ENCODE measurements at regions not wholly inside any gene's neighbourhood (a gene's known extent, or its start where the extent isn't known, plus 50 kb on each side); places are given as distances from the start of the nearest gene placed in this dataset.

GRCh38 chr1:213868482-213868881, 119.3 kb upstream of the PROX1 start:
- no peak for DNase-seq (ENCODE audit: low read depth in 2 of 2)

DNA sequence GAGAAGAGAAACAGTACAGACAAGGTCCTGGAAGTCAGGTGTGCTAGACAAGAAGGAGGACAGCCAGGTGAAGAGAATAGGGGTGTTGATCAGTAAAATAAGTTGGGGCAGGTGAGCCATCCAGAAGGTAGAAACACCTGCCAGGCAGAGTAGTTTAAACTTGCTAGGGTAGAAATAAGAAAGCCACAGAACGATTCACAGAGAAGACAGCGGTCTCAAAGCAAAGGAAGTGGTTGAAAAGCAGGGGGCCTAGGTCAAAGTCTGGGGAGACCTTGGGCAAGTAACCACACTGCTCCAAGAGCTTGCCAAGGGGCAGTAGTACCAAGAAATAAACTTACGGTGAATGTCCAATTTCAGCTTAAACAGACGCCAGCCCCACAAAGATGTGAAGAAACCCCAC, 116.6 kb upstream of the PROX1 start:
- no peak for DNase-seq (ENCODE audit: low read depth in 2 of 2)

GRCh38 chr1:213874789-213875188, 113.0 kb upstream of the PROX1 start:
- DNase-seq (ENCODE audit: low read depth in 2 of 2): no peak

DNA sequence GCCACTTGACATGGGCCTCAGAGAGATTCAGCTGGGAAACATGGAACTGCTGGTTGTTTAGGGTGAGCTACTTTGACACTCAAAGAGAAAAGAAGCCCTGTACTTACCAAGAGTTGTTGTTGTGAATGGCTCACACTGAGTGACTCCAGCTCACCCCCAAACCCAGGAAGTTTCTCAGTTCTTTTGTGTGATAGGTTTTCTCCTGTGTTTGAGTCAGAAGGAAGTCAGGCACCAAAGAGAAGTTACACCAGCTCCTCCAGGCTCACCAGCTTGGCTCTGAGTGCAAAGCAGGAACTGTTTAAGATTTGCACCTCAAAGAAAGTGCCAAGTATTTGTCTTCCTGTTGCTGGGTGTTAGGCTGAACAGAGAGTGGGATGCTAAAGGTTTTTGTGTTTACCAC, 111.2 kb upstream of the PROX1 start:
- no peak for DNase-seq (ENCODE audit: low read depth in 2 of 2)

- no peak for DNase-seq (ENCODE audit: low read depth in 2 of 2)
Observed at GRCh38 chr1:213883618-213884017, 104.2 kb upstream of the PROX1 start.

DNA sequence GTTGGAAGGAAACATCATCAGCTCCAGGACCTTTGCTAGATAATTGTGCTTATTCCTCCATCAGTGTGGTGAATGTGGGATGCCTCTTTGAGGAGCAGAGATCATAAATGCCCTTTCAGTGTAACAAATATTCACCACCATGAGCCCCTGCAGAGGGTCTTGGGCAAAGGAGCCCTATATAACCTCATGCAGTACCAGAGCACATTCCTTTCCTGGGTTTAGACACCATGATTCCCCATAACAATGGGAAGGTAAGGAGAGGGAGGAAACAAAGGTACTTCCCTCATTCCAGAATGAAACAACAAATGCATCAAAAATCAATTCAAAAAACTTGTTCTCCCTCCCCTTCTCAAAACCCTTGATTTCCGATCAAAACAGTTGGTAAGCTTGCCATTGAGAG, 103.4 kb upstream of the PROX1 start:
- no peak for DNase-seq (ENCODE audit: low read depth in 2 of 2)

- no peak for DNase-seq (ENCODE audit: low read depth in 2 of 2)
Observed at GRCh38 chr1:213884942-213885341, 102.8 kb upstream of the PROX1 start.

DNA sequence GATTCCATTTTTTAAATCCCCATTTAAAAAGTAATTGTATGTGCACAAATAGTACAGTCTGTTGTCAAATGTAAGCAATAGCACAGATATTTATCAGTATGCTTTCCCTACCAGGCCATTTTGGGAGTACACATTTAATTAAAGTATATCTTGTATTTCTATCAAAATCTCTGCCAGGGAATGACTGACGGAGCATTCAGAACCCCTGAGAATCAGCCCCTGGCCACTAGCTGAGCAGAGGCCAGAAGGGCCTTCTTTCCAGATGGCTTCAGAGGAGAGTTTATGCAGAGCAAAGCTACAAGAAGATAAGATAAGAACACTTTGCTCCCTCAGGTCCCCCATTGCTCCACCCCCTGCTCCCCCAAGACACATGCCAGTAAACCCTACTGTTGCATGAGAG, 99.9 kb upstream of the PROX1 start:
- DNase-seq (ENCODE audit: low read depth in 2 of 2): no peak

GRCh38 chr1:213891989-213892902, 95.5 kb upstream of the PROX1 start:
- DNase-seq (ENCODE audit: low read depth in 2 of 2): no peak

DNA sequence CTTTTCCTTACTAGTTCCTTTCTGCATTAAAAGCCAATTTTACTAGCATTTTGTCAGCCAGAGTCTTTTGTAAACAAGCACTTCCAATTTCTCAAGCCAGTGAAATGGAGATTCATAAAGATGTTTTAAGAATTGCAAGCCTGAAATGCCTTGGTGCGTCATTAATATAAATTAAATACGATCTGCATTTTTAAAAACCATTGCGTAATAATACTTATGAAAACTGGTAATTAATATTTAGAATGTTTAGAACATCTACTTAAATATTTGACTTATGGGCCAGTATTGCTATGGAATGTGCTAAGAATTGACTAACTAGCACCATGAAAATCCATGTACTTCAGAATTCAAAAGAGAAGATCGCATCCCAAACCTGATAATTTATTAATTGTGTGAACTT, 89.1 kb upstream of the PROX1 start:
- no peak for DNase-seq (ENCODE audit: low read depth in 2 of 2)

GRCh38 chr1:213899413-213899812, 88.4 kb upstream of the PROX1 start:
- DNase-seq (ENCODE audit: low read depth in 2 of 2): no peak

- DNase-seq (ENCODE audit: low read depth in 2 of 2): no peak
Observed at GRCh38 chr1:213905344-213905743, 82.4 kb upstream of the PROX1 start.

DNA sequence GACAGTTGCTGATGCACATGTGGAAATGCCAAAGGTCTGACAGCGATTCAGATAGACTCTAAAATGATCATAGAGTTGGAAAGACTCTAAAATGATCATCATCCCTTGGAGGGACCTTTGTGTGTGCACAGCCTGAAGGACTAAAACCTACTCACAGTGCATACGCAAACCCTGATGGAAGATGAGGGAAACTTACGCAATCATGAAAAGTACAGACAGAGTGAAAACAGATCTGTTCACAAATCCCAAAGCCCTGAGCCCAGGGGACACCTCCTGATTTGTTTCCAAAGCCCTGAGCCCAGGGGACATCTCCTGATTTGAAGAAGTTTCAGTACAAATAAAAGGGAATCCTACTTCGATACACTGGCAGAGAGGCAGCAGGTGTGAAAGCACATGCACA, 79.3 kb upstream of the PROX1 start:
- DNase-seq (ENCODE audit: low read depth in 2 of 2): no peak

DNA sequence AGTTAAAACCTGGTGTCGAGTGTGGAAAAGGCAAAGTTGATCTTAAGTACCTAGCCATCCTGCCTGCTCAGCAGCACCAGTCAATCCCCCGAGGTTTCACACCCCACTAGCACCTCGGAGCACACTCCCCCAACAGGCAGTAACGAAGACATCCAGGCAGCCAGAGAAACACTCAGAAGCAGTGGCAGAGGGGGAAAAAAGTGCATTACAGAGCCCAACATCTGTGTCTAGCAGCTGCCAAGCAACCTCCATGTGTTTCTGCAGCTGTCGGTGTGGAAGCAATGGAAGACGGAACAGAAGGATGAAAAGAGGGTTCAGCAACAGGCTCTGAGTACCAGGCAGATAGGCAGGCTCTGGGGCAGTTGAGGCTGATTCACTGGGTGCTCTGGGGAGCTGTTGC, 73.4 kb upstream of the PROX1 start:
- DNase-seq (ENCODE audit: low read depth in 2 of 2): no peak

- DNase-seq (ENCODE audit: low read depth in 2 of 2): no peak
Observed at GRCh38 chr1:213921311-213921710, 66.5 kb upstream of the PROX1 start.

GRCh38 chr1:213921712-213922111, 66.1 kb upstream of the PROX1 start:
- DNase-seq (ENCODE audit: low read depth in 2 of 2): no peak

- no peak for DNase-seq (ENCODE audit: low read depth in 2 of 2)
Observed at GRCh38 chr1:213925531-213926182, 62.1 kb upstream of the PROX1 start.

- DNase-seq (ENCODE audit: low read depth in 2 of 2): no peak
Observed at GRCh38 chr1:213927846-213928245, 59.9 kb upstream of the PROX1 start.

DNA sequence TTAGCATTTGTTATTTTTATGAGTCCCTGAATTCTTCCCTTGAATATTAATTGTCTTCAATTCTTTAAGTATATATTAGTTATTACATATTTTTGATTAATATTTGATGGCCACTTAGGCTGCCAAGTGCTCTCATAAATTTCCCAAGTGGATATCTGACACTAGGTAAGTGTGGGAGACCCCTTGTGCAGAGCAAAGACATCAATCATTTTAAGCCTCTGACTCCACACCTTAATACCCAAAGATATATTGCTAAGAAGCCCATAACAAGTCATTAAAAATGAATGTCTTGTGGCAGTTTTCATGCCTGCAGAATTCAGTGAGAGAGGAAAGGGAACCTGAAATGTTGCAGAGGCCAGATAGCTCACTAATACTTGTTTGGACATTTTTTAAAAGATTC, 58.4 kb upstream of the PROX1 start:
- DNase-seq (ENCODE audit: low read depth in 2 of 2): no peak

- no peak for DNase-seq (ENCODE audit: low read depth in 2 of 2)
Observed at GRCh38 chr1:213931836-213932235, 55.9 kb upstream of the PROX1 start.

- DNase-seq (ENCODE audit: low read depth in 2 of 2): no peak
Observed at GRCh38 chr1:213933336-213933735, 54.4 kb upstream of the PROX1 start.

DNA sequence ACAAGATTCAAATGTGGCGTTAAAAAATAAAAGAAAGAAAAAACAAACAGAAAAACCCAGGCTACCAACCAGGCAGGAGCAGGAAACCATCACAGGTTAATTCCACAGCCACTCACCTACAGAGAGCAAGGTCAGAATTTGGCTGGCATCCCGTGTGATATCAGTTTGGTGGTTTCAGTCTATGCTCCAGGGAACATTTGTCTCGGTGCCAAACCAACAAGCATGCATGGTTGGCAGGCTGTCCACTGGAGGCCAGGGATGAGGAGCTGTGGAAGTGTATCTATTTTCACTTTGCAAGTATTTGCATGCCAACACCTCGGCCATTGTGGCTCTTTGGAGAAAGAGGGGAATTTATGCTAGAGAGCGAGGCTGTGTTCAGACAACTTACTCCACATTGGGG, 53.1 kb upstream of the PROX1 start:
- no peak for DNase-seq (ENCODE audit: low read depth in 2 of 2)

- DNase-seq (ENCODE audit: low read depth in 2 of 2): no peak
Observed at GRCh38 chr1:213936571-213936970, 51.2 kb upstream of the PROX1 start.
